GM19468 (cell line): ENCODE measurements at regions not wholly inside any gene's neighbourhood (a gene's known extent, or its start where the extent isn't known, plus 50 kb on each side); places are given as distances from the start of the nearest gene placed in this dataset.
"Not testable (repeated sequence)": the region's sequence is repeated elsewhere in the genome, so short reads cannot be mapped to it uniquely, and the experiment has no call there.

Source experiments
- ATAC-seq: cut with Tn5 transposase; IDR thresholded peaks from one replicate; pipeline ENCODE4 v1.9.1; 2021; ENCODE audit warnings: mild to moderate bottlenecking, moderate library complexity, moderate number of reproducible peaks; ENCODE audit not compliant: unreplicated experiment; ENCODE audit errors: extremely low read depth

DNA sequence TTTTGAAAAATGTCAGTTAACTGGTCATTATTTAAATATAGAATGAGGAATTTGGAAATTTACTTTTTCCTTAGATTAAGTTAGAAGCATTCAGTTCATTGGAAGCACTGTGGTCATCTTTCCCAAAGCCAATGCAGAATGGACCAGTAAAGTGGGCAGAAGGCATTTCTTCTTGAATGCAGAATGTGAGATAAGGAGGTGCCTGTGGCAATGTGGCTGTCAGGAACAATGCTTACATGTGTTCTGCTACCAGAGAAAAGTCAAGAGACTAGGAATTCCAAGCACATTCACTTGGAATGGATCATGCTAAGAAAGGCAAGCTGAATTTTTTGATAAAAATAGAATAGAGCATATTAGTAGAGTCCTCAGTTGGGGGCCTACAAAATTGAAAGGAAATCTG, 295.0 kb upstream of the KCNH7 start:
- ATAC-seq = no peak

DNA sequence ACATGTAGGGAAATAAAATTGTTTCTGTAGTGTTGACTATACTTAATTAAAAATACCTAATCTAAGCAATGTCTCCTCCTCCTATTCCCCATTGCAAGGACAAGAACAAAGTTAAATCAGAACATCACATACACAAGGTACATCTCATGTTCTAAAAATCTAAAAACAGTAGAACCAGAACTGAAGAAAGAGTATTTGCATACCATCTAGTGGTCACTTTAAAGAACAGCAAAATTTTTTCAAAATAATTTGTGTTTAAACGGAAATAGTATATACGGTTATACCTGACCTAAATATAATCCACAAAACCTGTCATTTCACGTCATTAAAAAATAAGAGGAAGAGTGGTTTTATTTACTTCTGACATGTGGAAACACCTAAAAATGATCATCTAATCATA, 294.3 kb upstream of the KCNH7 start:
- no peak for ATAC-seq

GRCh38 chr2:163132207-163132606, 293.6 kb upstream of the KCNH7 start:
- not testable (repeated sequence) for ATAC-seq

GRCh38 chr2:163123526-163123925, 285.0 kb upstream of the KCNH7 start:
- no peak for ATAC-seq

- no peak for ATAC-seq
These were observed 283.7 kb upstream of the KCNH7 start for GRCh38 chr2:163122257-163122656.

GRCh38 chr2:163121483-163121882, 282.9 kb upstream of the KCNH7 start:
- ATAC-seq = no peak

- ATAC-seq = no peak
These were observed 281.4 kb upstream of the KCNH7 start for GRCh38 chr2:163119966-163120365.

- no peak for ATAC-seq
These were observed 248.4 kb upstream of the KCNH7 start for GRCh38 chr2:163086940-163087339.

DNA sequence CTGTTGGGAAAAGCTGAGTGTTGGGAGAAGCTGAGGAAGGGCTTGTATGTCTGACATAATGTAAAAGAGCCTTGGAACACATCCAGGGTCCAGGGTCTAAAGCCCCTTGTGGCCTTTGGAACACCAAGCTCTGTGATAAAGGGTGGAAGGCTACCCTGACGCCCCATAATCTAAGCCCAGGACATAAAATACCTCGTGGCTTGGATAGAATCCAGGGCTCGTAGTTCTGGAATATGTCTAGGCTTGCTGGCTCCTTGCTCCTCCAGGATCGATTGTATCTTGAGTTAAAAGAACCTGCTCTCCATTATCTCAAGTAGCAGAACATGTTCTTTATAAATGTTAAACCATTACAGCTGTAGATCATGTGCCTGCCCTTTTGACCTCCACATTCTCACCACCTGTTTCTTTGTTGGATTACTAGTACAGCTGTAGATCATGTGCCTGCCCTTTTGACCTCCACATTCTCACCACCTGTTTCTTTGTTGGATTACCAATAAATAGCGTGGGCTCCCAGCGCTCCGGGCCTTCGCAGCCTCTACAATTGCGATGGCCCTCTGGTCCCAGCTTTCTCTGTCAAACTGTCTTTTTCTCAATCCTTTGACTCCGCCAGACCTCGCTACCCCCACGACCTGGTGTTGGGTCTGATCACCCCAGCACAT, 246.9 kb upstream of the KCNH7 start:
- not testable (repeated sequence) for ATAC-seq

DNA sequence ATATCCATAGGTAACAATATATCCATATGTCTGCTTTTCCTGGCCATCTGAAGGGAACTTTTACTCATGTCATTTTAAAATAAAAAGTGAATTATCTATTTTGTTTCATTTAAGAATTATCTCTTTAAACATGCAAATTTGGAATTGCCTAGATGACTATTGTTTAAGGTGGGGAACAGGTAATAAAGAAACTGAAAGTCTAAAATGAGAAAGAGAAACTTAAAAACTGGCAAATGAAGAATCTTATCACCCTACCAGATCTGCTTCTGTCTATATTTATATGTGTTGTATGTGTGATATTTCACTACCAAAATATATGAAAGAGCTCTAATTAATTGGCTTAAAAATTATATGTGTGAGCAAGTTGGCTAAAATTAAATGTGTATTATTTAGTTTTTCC, 243.2 kb upstream of the KCNH7 start:
- ATAC-seq = no peak

- no peak for ATAC-seq
These were observed 238.7 kb upstream of the KCNH7 start for GRCh38 chr2:163077241-163077640.

DNA sequence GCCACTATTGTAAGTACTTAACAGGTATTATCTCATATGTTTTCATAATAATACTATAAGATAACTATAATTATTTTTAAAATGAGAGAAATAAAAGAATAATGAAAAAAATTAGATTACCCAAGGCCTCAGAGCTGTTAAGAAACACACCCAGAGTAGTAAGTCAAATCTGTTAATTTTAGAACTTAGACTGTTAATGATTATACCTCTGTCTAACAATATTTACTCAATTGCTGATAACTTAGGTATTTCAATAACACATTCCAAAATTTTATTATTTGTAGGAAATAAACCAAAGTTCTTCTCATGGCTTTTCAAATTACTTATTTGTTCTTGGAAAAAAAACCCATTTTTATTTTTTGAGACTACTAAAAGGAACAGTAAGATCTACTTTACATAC, 227.5 kb upstream of the KCNH7 start:
- ATAC-seq = no peak

DNA sequence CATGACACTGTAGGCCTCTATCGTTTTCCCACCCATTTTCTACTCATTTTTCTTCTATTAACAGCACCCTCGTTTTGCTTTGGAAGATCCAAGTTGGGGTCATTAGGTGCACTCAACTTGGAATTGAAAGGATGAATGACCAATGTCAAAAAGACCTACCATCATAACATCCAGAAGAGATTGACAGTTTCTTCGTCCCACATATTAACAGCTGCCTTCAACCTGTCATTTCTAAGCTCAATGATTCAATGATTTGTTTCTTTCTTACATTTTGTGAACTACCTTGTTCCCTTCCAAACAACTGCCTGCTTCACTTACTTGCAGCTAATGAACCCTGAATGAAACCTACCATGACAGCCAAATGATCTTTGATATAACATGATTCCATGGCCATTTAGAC, 224.0 kb upstream of the KCNH7 start:
- no peak for ATAC-seq

GRCh38 chr2:163046615-163047014, 208.0 kb upstream of the KCNH7 start:
- no peak for ATAC-seq

GRCh38 chr2:163045830-163046229, 207.3 kb upstream of the KCNH7 start:
- no peak for ATAC-seq

DNA sequence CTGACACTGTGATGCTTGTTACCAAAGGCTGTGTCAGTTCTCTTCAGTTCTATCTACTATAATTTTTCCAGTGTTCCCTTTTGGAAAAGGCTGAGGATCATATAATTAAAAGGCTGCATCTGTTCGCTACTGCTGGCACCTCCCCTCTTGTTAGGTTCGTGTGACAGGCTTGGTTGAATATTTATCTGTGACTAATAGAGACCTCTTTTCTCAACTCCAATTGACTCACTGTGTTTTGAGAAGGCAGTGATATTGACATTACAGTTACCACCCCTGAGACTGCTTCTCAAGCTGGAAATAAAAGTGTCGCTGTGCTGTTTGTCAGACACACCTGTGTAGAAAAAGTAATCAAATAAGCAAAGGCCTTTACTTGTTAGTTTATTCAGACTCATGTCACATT, 205.5 kb upstream of the KCNH7 start:
- ATAC-seq = no peak

DNA sequence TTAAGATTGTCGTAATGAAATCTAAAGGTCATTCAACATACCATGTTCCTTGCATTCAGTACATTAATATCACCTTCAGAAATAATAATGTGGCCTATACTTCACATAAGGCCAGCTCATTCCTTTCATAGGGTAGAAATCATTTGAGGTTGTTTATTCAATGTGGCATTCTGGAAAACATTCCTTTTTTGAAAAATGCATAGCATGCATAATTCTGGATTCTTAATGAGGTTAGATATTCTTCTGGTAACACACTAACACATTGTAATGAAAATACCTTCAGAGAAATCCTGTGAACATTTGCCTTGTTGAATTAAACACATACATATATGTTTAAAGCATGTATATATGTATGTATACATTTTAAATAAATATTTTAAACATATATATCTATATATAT, 204.6 kb upstream of the KCNH7 start:
- ATAC-seq = no peak

DNA sequence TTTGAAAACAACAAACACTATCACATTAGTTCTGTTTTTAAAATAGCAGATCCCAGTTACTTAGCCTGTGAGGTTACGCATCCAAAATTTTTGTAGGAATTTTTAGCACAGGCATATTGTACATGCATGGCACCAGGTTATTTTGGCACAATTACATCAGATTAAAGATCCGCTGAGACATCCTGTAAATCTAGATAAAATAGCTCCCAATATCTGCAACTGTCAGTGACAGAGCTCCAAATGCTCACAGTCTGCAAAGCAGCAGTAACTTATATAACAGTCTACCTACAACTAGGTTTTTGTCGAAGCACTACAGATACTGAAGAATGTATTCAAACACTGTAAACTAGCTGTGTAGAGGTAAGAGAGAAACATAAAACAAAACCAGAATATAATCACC, 200.7 kb upstream of the KCNH7 start:
- no peak for ATAC-seq

- no peak for ATAC-seq
These were observed 190.2 kb upstream of the KCNH7 start for GRCh38 chr2:163028807-163029206.

DNA sequence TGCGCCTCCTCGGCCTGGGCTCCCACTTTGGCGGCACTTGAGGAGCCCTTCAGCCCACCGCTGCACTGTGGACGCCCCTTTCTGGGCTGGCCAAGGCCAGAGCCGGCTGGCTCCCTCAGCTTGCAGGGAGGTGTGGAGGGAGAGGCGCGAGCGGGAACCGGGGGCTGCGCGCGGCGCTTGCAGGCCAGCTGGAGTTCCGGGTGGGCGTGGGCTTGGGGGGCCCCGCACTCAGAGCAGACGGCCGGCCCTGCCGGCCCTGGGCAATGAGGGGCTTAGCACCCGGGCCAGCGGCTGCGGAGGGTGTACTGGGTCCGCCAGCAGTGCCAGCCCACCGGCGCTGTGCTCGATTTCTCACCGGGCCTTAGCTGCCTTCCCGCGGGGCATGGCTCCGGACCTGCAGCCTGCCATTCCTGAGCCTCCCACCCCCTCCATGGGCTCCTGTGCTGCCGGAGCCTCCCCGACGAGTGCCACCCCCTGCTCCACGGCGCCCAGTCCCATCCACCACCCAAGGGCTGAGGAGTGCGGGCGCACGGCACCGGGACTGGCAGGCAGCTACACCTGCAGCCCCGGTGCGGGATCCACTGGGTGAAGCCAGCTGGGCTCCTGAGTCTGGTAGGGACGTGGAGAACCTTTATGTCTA, 187.7 kb upstream of the KCNH7 start:
- not testable (repeated sequence) for ATAC-seq

- not testable (repeated sequence) for ATAC-seq
These were observed 178.3 kb upstream of the KCNH7 start for GRCh38 chr2:163016882-163017281.

GRCh38 chr2:163011000-163011399, 172.4 kb upstream of the KCNH7 start:
- no peak for ATAC-seq
